HEK293 (cell line): ENCODE measurements at regions not wholly inside any gene's neighbourhood (a gene's known extent, or its start where the extent isn't known, plus 50 kb on each side); places are given as distances from the start of the nearest gene placed in this dataset.

Source experiments
- CTCF ChIA-PET: fragments of 350-600 bp; formaldehyde crosslinking; extraction: SDS; loops from one replicate; lab custom pipeline; 2021; ENCODE audit warnings: antibody characterized with exemption; lab: Yijun Ruan, JAX
- POLR2A ChIA-PET: fragments of 300-600 bp; formaldehyde crosslinking; extraction: SDS; loops from one replicate; lab custom pipeline; 2020; ENCODE audit warnings: antibody characterized with exemption, inconsistent platforms; lab: Yijun Ruan, JAX
- H3K27ac ChIP-seq: fragments of 200-500 bp; sonication (Bioruptor generic); 2 replicates; pipeline ENCODE4 v1.5.1; 2014; ENCODE audit warnings: low read depth, low read length, control low read depth, inconsistent platforms; ENCODE audit errors: extremely low read depth
- H3K36me3 ChIP-seq, 2 experiments: fragments of 200-500 bp in 1 of 2; sonication (Bioruptor generic) in 1 of 2; 1 replicate in 1 of 2; 2 replicates in 1 of 2; pipeline ENCODE4 v1.5.1; 2014 to 2017; ENCODE audit warnings: inconsistent platforms in 2 of 2, low read length in 2 of 2; ENCODE audit not compliant: control insufficient read depth in 2 of 2, insufficient read depth in 1 of 2
- H3K4me1 ChIP-seq: fragments of 200-500 bp; sonication (Bioruptor generic); 2 replicates; pipeline ENCODE4 v1.5.1; 2014; ENCODE audit warnings: mild to moderate bottlenecking, low read length, inconsistent platforms; ENCODE audit not compliant: control insufficient read depth, insufficient read depth
- H3K4me3 ChIP-seq: 2 replicates; pipeline ENCODE4 v1.5.1; 2011; ENCODE audit warnings: low read depth, mild to moderate bottlenecking, control low read depth, low read length, moderate library complexity
- H3K9me3 ChIP-seq: fragments of 200-500 bp; sonication (Bioruptor generic); 2 replicates; pipeline ENCODE4 v1.5.1; 2014; ENCODE audit warnings: low read depth, low read length, inconsistent platforms; ENCODE audit not compliant: control insufficient read depth, insufficient read depth
- BCL11A ChIP-seq: fragments of 450-650 bp; formaldehyde crosslinking; IDR thresholded peaks from 2 replicates; pipeline ENCODE4 v1.5.1; 2016; ENCODE audit warnings: low read depth, missing biosample characterization, missing genetic modification characterization
- CTCF ChIP-seq: fragments of 450-650 bp; formaldehyde crosslinking; IDR thresholded peaks from 2 replicates; pipeline ENCODE4 v1.5.1; 2016; ENCODE audit warnings: missing biosample characterization, missing genetic modification characterization
- KLF8 ChIP-seq: fragments of 450-650 bp; formaldehyde crosslinking; IDR thresholded peaks from 2 replicates; pipeline ENCODE4 v1.5.1; 2016; ENCODE audit warnings: missing biosample characterization, missing genetic modification characterization
- MEIS1 ChIP-seq: sonication (generic); formaldehyde crosslinking; IDR thresholded peaks from 2 replicates; pipeline ENCODE4 v1.8.1; 2022; ENCODE audit warnings: missing genetic modification reagents, mild to moderate bottlenecking, borderline replicate concordance
- PRDM1 ChIP-seq: fragments of 450-650 bp; formaldehyde crosslinking; IDR thresholded peaks from 2 replicates; pipeline ENCODE4; 2016; ENCODE audit warnings: missing biosample characterization, missing genetic modification characterization
- YY1 ChIP-seq: fragments of 450-650 bp; formaldehyde crosslinking; IDR thresholded peaks from 2 replicates; pipeline ENCODE4 v1.5.1; 2018; ENCODE audit warnings: missing biosample characterization, missing genetic modification characterization
- ZBTB49 ChIP-seq: fragments of 450-650 bp; formaldehyde crosslinking; IDR thresholded peaks from 2 replicates; pipeline ENCODE4 v1.5.1; 2016; ENCODE audit warnings: missing biosample characterization, missing genetic modification characterization, low read depth
- ZBTB7A ChIP-seq: fragments of 450-650 bp; formaldehyde crosslinking; IDR thresholded peaks from 2 replicates; pipeline ENCODE4 v1.5.1; 2016; ENCODE audit warnings: low read depth, missing biosample characterization, missing genetic modification characterization
- ZFP41 ChIP-seq: fragments of 450-650 bp; formaldehyde crosslinking; IDR thresholded peaks from 2 replicates; pipeline ENCODE4 v1.5.1; 2016; ENCODE audit warnings: missing biosample characterization, missing genetic modification characterization, borderline replicate concordance
- ZNF138 ChIP-seq: fragments of 450-650 bp; formaldehyde crosslinking; IDR thresholded peaks from 2 replicates; pipeline ENCODE4 v1.5.1; 2016; ENCODE audit warnings: missing biosample characterization, missing genetic modification characterization, borderline replicate concordance
- ZNF169 ChIP-seq: fragments of 450-650 bp; formaldehyde crosslinking; IDR thresholded peaks from 2 replicates; pipeline ENCODE4 v1.5.1; 2016; ENCODE audit warnings: missing biosample characterization, missing genetic modification characterization
- ZNF202 ChIP-seq: fragments of 450-650 bp; formaldehyde crosslinking; IDR thresholded peaks from 2 replicates; pipeline ENCODE4 v1.5.1; 2016; ENCODE audit warnings: missing biosample characterization, missing genetic modification characterization, borderline replicate concordance
- ZNF266 ChIP-seq: fragments of 450-650 bp; formaldehyde crosslinking; IDR thresholded peaks from 2 replicates; pipeline ENCODE4 v1.5.1; 2016; ENCODE audit warnings: missing biosample characterization, missing genetic modification characterization, low read depth
- ZNF274 ChIP-seq, 2 experiments: fragments of 200-500 bp in 1 of 2; fragments of 450-650 bp in 1 of 2; sonication (Bioruptor generic) in 1 of 2; formaldehyde crosslinking in 1 of 2; IDR thresholded peaks; 2 replicates each; pipeline versions ENCODE4 v1.5.1 to v1.6.1; 2014 to 2016; ENCODE audit warnings: borderline replicate concordance in 1 of 2, inconsistent platforms in 1 of 2, low read length in 1 of 2, missing biosample characterization in 1 of 2, missing genetic modification characterization in 1 of 2
- ZNF513 ChIP-seq: fragments of 450-650 bp; IDR thresholded peaks from 2 replicates; pipeline ENCODE4 v1.5.1; 2018; ENCODE audit warnings: missing biosample characterization, missing genetic modification characterization
- ZNF529 ChIP-seq: fragments of 450-650 bp; formaldehyde crosslinking; IDR thresholded peaks from 2 replicates; pipeline ENCODE4 v1.5.1; 2017; ENCODE audit warnings: missing genetic modification characterization, missing biosample characterization; ENCODE audit not compliant: insufficient replicate concordance
- ZNF654 ChIP-seq: fragments of 450-650 bp; formaldehyde crosslinking; IDR thresholded peaks from 2 replicates; pipeline ENCODE4 v1.5.1; 2016; ENCODE audit warnings: low read depth, missing biosample characterization, missing genetic modification characterization
- ZNF701 ChIP-seq: fragments of 450-650 bp; formaldehyde crosslinking; IDR thresholded peaks from 2 replicates; pipeline ENCODE4 v1.5.1; 2016; ENCODE audit warnings: missing biosample characterization, missing genetic modification characterization
- ZSCAN18 ChIP-seq: fragments of 450-650 bp; formaldehyde crosslinking; IDR thresholded peaks from 2 replicates; pipeline ENCODE4 v1.5.1; 2016; ENCODE audit warnings: missing biosample characterization, missing genetic modification characterization
- TF ChIP-seq, protein P1 (sequence below): fragments of 450-650 bp; formaldehyde crosslinking; IDR thresholded peaks from 2 replicates; pipeline ENCODE4 v1.5.1; 2016; ENCODE audit warnings: missing biosample characterization, missing genetic modification characterization

GRCh38 chr14:39582028-39582654 is 149.9 kb upstream of the FBXO33 start:
- Histone ChIP-seq H3K27ac (no peak overlapping the region), H3K9me3 (no peaks in the 10 kb centered on the region)
- CTCF ChIA-PET = no interaction called here

DNA sequence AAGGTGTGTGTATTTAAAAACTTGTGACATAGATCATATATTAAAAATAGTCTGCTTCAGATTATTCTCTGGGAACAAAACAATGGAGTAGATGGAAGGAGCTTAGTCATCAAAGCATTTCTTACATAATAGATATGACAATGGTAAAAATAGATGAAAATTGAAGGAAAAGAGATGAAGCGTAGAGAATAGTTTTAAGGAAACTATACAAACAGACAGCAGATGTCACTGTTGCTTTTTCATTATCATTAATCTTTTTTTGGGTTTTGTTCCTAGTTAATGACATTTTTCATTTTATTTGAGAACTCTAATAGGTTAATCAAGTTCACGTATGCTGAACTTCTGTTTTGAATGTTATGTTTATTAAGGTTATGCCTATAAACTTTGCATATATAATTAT is 149.2 kb upstream of the FBXO33 start:
- Histone ChIP-seq H3K27ac (no peak overlapping the region), H3K36me3 (no peaks in the 10 kb centered on the region), H3K9me3 (no peaks in the 10 kb centered on the region), H3K4me1 (no peaks in the 10 kb centered on the region), H3K4me3 (no peak overlapping the region)
- POLR2A ChIA-PET = no interaction called here
- CTCF ChIA-PET = interaction anchor here (0.6 kb wide), 1 partner anchor 1880 kb away, joined by 5 read pairs; no protein-coding TSS in a partner anchor
- TF ChIP-seq YY1 (no peak), ZNF654 (tag by site-specific recombination) (peak; percentile 29)

More at GRCh38 chr14:39582028-39582654, 149.9 kb upstream of the FBXO33 start:
- TF ChIP-seq ZNF266 (tag by site-specific recombination) = no peak
- no peak for TF ChIP-seq CTCF (tag by site-specific recombination)
- no peak overlapping the region for H3K4me3 ChIP-seq
- no peaks in the 10 kb centered on the region for H3K4me1 ChIP-seq
- no peaks in the 10 kb centered on the region for H3K36me3 ChIP-seq
- POLR2A ChIA-PET = no interaction called here

DNA sequence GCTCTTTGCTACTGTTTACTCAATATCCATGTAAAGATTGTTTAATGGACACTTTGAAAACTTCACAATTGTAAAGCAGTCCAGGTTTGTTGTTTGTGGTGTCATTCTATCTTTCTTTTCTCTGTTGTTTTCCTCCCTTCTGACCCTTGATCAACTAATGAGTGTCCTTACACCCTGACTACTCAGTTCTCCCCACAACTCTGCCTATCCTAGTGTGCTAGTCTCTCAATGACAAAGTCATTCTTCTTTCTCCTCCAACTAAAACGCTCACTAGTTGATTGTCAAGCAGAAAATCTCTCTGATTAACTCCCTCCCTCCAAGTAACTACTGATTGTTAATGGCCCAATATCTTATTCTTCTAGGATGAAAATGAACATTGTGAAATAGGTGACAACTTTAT is 148.5 kb upstream of the FBXO33 start:
- Histone ChIP-seq H3K4me1 (no peaks in the 10 kb centered on the region), H3K27ac (no peak overlapping the region), H3K9me3 (no peaks in the 10 kb centered on the region), H3K36me3 (no peaks in the 10 kb centered on the region), H3K4me3 (no peak overlapping the region)
- ChIA-PET CTCF (interaction anchor here (0.6 kb wide), 1 partner anchor 1881 kb away, joined by 5 read pairs; no protein-coding TSS in a partner anchor), POLR2A (no interaction called here)
- TF ChIP-seq ZNF701 (tag by site-specific recombination) = no peak
- no peak for TF ChIP-seq BCL11A (tag by site-specific recombination)
- TF ChIP-seq PRDM1 (tag by site-specific recombination) = no peak
- TF ChIP-seq, protein P1, sequence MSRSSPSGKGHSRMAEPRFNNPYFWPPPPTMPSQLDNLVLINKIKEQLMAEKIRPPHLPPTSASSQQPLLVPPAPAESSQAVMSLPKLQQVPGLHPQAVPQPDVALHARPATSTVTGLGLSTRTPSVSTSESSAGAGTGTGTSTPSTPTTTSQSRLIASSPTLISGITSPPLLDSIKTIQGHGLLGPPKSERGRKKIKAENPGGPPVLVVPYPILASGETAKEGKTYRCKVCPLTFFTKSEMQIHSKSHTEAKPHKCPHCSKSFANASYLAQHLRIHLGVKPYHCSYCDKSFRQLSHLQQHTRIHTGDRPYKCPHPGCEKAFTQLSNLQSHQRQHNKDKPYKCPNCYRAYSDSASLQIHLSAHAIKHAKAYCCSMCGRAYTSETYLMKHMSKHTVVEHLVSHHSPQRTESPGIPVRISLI (tag by site-specific recombination) = no peak
- TF ChIP-seq ZSCAN18 (tag by site-specific recombination) = no peak
- no peak for TF ChIP-seq ZBTB7A
- TF ChIP-seq KLF8 = no peak
- TF ChIP-seq ZNF202 (tag by site-specific recombination) = no peak
- TF ChIP-seq ZBTB49 (tag by site-specific recombination) = no peak
- no peak for TF ChIP-seq ZNF138 (tag by site-specific recombination)
- TF ChIP-seq MEIS1 (CRISPR knock-in tag) = no peak
- no peak for TF ChIP-seq ZNF274 (IDR thresholded peaks at IDR 0.05; ENCODE audit: low read length)
- TF ChIP-seq ZNF274 (tag by site-specific recombination; IDR thresholded peaks at IDR 0.05; ENCODE audit: borderline replicate concordance) = no peak
- TF ChIP-seq ZNF529 (tag by site-specific recombination) = no peak
- TF ChIP-seq ZNF169 (tag by site-specific recombination) = no peak
- no peak for TF ChIP-seq ZFP41 (tag by site-specific recombination)
- no peak for TF ChIP-seq ZNF513
